Loucy (cell line): ENCODE measurements at regions not wholly inside any gene's neighbourhood (a gene's known extent, or its start where the extent isn't known, plus 50 kb on each side); places are given as distances from the start of the nearest gene placed in this dataset.

Source experiments
- H2AFZ ChIP-seq: fragments of 200-600 bp; sonication (generic); 2 replicates; pipeline ENCODE4 v1.6.0; 2016; ENCODE audit warnings: antibody characterized with exemption, mild to moderate bottlenecking, low read length, moderate library complexity
- H3F3A ChIP-seq: fragments of 200-600 bp; 2 replicates; pipeline ENCODE4 v1.6.0; 2016; ENCODE audit warnings: antibody characterized with exemption, low read depth, mild to moderate bottlenecking
- H3K27me3 ChIP-seq: fragments of 200-600 bp; sonication (generic); 2 replicates; pipeline ENCODE4 v1.6.1; 2014; ENCODE audit warnings: low read length, mild to moderate bottlenecking; ENCODE audit not compliant: insufficient read depth, poor library complexity, severe bottlenecking
- H3K36me3 ChIP-seq: fragments of 200-600 bp; sonication (generic); 2 replicates; pipeline ENCODE4 v1.6.1; 2016; ENCODE audit warnings: low read length; ENCODE audit not compliant: insufficient read depth
- H3K4me1 ChIP-seq: fragments of 200-600 bp; sonication (generic); 2 replicates; pipeline ENCODE4 v1.5.1; 2014; ENCODE audit warnings: low read length, mild to moderate bottlenecking; ENCODE audit not compliant: insufficient read depth, poor library complexity, severe bottlenecking
- H3K4me2 ChIP-seq: fragments of 200-600 bp; sonication (generic); 2 replicates; pipeline ENCODE4 v1.6.0; 2014; ENCODE audit warnings: antibody characterized with exemption, low read length, low read depth, mild to moderate bottlenecking; ENCODE audit not compliant: poor library complexity, severe bottlenecking
- H3K4me3 ChIP-seq: fragments of 200-600 bp; sonication (generic); 2 replicates; pipeline ENCODE4 v1.5.1; 2014; ENCODE audit warnings: low read length, mild to moderate bottlenecking, mixed read lengths; ENCODE audit not compliant: poor library complexity, severe bottlenecking
- H3K79me2 ChIP-seq: fragments of 200-600 bp; sonication (generic); 2 replicates; pipeline ENCODE4 v1.6.1; 2014; ENCODE audit warnings: low read length; ENCODE audit not compliant: insufficient read depth
- H3K9ac ChIP-seq: fragments of 200-600 bp; sonication (generic); 2 replicates; pipeline ENCODE4 v1.6.0; 2014; ENCODE audit warnings: mild to moderate bottlenecking, low read depth, low read length, moderate library complexity; ENCODE audit not compliant: poor library complexity, severe bottlenecking
- H3K9me2 ChIP-seq: fragments of 200-600 bp; sonication (generic); replicated peaks from 2 replicates; pipeline ENCODE4 v1.6.1; 2016; ENCODE audit warnings: low read depth, low read length, mixed read lengths
- H3K9me3 ChIP-seq: fragments of 200-600 bp; sonication (generic); 2 replicates; pipeline ENCODE4 v1.6.1; 2014; ENCODE audit warnings: mild to moderate bottlenecking, antibody characterized with exemption, low read length, low read depth; ENCODE audit not compliant: insufficient read depth
- H4K20me1 ChIP-seq: fragments of 200-600 bp; sonication (generic); 2 replicates; pipeline ENCODE4 v1.6.0; 2014; ENCODE audit warnings: antibody characterized with exemption, low read length, mild to moderate bottlenecking; ENCODE audit not compliant: insufficient read depth, poor library complexity, severe bottlenecking
- EZH2phosphoT487 ChIP-seq: fragments of 200-600 bp; IDR thresholded peaks from 2 replicates; pipeline ENCODE4 v1.6.1; 2018; ENCODE audit warnings: antibody characterized with exemption, mild to moderate bottlenecking, moderate library complexity, borderline replicate concordance
- TF ChIP-seq, protein P1 (sequence below): fragments of 200-600 bp; sonication (generic); conservative IDR thresholded peaks from 2 replicates; pipeline ENCODE4 v1.5.1; 2014; ENCODE audit warnings: mild to moderate bottlenecking, antibody characterized with exemption, low read length

DNA sequence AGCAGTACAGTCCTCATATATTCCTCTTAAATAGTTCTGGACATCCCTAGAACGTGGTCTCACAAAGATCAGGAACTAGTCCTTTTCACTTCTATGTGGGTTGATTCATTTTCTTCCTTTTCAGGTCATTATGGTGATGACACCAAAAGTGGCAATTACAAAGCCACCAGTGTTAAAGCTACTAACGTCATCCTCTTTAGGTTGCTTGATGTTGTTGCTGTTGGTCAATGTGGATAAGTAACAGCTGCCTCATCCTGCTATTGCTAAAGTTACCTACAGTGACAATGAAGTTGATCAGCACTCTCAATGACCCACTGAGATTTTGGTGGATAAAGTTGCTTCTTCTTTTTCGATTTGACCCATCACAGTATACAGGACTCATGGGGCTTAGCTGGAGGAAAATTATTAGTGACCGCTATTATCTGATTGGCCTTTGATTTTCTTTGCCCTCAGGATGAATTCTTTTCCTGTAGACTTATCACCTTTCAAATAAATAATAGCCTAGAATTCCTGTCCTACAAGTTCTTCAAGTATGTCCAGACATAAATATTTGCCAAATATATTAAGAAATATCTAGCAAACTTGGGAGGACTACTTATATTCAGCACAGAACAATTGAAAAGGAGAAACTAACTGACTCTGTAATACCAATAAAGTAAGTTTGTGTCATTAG is 54.0 kb upstream of the ATP2B1 start:
- Histone ChIP-seq H3F3A (no peaks in the 10 kb centered on the region), H3K4me3 (no peak overlapping the region), H3K9me2 (no peaks in the 10 kb centered on the region), H3K36me3 (no peaks in the 10 kb centered on the region), H3K4me2 (no peak overlapping the region), H2AFZ (no peak overlapping the region), H3K9ac (no peak overlapping the region), H3K27me3 (no peaks in the 10 kb centered on the region), H3K9me3 (no peaks in the 10 kb centered on the region), H3K4me1 (peaks cover 14% of the 10 kb centered on the region), H3K79me2 (no peaks in the 10 kb centered on the region), H4K20me1 (no peaks in the 10 kb centered on the region)
- TF ChIP-seq, protein P1, sequence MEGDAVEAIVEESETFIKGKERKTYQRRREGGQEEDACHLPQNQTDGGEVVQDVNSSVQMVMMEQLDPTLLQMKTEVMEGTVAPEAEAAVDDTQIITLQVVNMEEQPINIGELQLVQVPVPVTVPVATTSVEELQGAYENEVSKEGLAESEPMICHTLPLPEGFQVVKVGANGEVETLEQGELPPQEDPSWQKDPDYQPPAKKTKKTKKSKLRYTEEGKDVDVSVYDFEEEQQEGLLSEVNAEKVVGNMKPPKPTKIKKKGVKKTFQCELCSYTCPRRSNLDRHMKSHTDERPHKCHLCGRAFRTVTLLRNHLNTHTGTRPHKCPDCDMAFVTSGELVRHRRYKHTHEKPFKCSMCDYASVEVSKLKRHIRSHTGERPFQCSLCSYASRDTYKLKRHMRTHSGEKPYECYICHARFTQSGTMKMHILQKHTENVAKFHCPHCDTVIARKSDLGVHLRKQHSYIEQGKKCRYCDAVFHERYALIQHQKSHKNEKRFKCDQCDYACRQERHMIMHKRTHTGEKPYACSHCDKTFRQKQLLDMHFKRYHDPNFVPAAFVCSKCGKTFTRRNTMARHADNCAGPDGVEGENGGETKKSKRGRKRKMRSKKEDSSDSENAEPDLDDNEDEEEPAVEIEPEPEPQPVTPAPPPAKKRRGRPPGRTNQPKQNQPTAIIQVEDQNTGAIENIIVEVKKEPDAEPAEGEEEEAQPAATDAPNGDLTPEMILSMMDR: no peak
- no peak for TF ChIP-seq EZH2phosphoT487

DNA sequence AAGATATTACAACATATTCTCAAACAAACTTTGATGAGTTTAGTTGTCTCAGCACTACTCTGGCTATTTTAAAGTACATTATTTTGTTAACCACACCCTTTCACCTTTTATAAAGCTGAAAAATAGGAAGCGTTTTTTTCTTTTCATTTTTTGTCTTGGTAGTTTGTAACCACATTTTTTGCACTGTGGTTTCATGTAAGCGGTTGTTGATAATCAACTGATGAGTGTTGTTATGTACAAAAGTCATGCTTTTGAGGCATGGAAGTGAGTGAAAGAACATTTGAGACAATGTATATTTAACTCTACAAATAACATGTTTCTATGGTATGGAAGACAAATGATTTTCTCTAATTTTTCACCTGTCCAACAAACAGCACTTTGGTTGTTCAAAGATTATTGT is 52.1 kb upstream of the ATP2B1 start:
- no peak overlapping the region for H2AFZ ChIP-seq
- H3K27me3 ChIP-seq: no peaks in the 10 kb centered on the region
- no peaks in the 10 kb centered on the region for H3K9me3 ChIP-seq
- no peaks in the 10 kb centered on the region for H4K20me1 ChIP-seq
- peaks cover 20% of the 10 kb centered on the region for H3K4me1 ChIP-seq
- no peak overlapping the region for H3K9ac ChIP-seq
- H3K9me2 ChIP-seq: no peaks in the 10 kb centered on the region
- no peaks in the 10 kb centered on the region for H3F3A ChIP-seq
- no peak overlapping the region for H3K4me3 ChIP-seq
- no peak for TF ChIP-seq EZH2phosphoT487
- TF ChIP-seq, protein P1: no peak
- H3K79me2 ChIP-seq: no peaks in the 10 kb centered on the region
- H3K4me2 ChIP-seq: peak overlapping the region; percentile 5
- H3K36me3 ChIP-seq: no peaks in the 10 kb centered on the region
